Left forelimb (tissue), 1 donor: ENCODE measurements at regions not wholly inside any gene's neighbourhood (a gene's known extent, or its start where the extent isn't known, plus 50 kb on each side); places are given as distances from the start of the nearest gene placed in this dataset.
"Not testable (repeated sequence)": the region's sequence is repeated elsewhere in the genome, so short reads cannot be mapped to it uniquely, and the experiment has no call there.

Source experiments
- DNase-seq: peaks from one replicate; pipeline ENCODE4 v3.0.0-alpha.2; 2018; ENCODE audit warnings: low spot score

DNA sequence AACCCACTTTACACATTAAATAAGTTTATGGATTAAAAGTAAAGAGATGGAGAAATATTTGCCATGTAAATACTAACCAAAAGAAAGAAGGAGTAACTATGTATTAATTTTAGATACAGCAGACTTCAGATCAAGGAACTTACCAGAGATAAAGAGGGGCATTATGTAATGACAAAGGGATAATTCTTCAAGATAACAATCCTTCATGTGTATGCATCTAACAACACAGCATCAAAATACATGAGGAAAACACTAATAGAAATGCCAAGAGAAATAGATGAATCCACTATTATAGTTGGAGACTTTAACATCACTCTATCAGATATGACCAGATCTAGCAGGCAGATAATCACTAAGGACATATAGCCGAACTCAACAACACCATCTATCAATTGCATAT is 149.8 kb upstream of the ANKRD55 start:
- DNase-seq = no peak

GRCh38 chr5:56377573-56377972 is 144.4 kb upstream of the ANKRD55 start:
- DNase-seq = no peak

DNA sequence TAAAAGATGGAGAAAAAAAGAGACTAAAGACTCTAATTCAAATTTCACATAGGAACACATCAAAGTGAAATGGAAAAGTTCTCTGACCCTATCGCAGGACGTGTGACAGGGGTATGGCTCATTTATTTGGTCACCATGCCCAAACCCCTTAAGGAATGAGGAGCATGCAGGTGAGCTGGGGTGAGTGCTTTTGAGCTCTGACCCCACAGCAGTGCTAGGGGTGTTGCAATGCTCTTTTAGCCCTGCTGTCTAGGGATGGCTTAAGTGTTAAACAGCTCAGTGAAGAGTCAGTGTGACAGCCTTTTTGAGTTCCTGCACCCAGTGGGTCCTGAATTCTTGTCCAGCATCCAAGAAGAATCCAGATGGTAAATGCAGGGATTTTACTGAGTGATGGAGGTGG is 143.0 kb upstream of the ANKRD55 start:
- no peak for DNase-seq

- DNase-seq = no peak
These were observed 141.9 kb upstream of the ANKRD55 start for GRCh38 chr5:56375011-56375410.

- not testable (repeated sequence) for DNase-seq
These were observed 139.4 kb upstream of the ANKRD55 start for GRCh38 chr5:56372491-56372890.

DNA sequence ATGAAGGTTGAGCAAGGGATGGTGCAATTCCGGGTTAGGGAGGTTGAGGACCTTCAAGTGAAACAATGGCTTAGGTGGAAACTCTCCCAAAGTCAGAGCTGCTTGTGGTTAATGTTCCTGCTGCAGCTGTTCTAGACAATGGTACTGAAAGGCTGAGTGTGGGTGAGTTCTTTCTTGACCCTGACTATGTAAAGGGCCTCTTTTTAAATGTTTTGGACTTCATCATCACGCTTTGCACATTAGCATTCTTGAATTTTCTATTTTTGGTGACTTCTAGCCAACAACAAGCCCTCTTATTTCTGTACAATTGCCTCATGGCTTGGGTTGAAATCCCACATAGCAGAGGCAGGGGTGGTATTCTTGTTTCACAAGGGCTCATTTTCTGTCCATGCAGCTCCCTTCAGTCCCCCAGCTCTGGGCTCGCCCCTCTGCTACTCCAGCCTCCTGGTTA is 136.3 kb upstream of the ANKRD55 start:
- no peak for DNase-seq

- DNase-seq = no peak
These were observed 134.6 kb upstream of the ANKRD55 start for GRCh38 chr5:56367748-56368147.

- no peak for DNase-seq
These were observed 133.9 kb upstream of the ANKRD55 start for GRCh38 chr5:56366986-56367385.

DNA sequence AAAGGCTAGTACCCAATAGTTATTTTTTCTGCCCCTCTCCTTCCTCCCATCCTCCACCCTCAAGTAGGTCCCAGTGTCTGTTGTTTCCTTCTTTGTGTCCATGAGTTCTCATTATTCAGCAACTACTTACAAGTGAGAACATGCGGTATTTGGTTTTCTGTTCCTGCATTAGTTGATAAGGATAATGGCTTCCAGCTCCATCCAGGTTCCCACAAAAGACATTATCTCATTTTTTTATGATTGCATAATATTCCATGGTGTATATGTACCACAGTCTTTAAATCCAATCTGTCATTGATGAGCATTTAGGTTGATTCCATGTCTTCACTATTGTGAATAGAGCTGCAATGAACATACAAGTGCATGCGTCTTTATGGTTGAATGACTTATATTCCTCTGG is 128.3 kb upstream of the ANKRD55 start:
- no peak for DNase-seq

GRCh38 chr5:56360816-56361215 is 127.7 kb upstream of the ANKRD55 start:
- no peak for DNase-seq

DNA sequence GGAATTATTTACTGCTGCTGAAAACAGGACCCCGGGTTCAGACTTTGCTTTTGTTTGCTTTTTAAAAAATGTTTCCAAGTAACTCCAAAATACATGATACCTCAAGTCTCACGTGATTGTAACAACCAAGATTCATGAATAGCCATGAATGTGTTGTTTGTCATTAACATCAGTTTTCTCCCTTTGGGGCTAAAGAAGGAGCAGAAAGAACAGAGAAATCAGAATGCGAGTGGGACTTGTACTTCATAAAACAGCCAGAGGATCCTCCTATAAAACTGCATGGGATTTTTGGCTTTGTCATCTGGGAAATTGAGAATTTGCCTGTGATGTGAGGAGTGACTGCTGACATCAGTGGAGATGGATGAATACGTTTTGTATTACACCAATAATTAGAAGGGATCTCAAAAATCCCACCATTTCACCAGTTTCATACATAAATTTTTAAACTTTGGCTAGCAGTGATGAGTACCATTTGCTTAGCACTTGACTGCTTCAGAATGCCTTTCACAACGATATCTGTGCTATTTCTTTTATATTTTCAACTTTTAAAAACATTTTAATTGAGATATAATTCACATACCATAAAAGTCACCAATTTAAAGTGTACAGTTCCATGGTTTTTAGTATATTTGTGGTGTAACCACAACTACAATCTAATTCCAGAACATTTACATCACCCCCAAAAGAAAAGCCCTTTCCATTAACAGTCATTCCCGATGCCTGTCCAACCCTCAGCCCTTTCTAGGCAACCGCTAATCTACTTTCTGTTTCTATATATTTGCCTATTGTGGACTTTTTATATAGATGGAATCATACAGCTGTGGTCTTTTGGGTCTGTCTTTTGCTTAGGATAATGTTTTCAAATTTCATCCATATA is 126.9 kb upstream of the ANKRD55 start:
- DNase-seq = no peak

GRCh38 chr5:56358703-56359681 is 125.9 kb upstream of the ANKRD55 start:
- peak; percentile 76 for DNase-seq

GRCh38 chr5:56358046-56358445 is 124.9 kb upstream of the ANKRD55 start:
- no peak for DNase-seq

- no peak for DNase-seq
These were observed 124.3 kb upstream of the ANKRD55 start for GRCh38 chr5:56357426-56357825.

- no peak for DNase-seq
These were observed 123.7 kb upstream of the ANKRD55 start for GRCh38 chr5:56356836-56357160.

DNA sequence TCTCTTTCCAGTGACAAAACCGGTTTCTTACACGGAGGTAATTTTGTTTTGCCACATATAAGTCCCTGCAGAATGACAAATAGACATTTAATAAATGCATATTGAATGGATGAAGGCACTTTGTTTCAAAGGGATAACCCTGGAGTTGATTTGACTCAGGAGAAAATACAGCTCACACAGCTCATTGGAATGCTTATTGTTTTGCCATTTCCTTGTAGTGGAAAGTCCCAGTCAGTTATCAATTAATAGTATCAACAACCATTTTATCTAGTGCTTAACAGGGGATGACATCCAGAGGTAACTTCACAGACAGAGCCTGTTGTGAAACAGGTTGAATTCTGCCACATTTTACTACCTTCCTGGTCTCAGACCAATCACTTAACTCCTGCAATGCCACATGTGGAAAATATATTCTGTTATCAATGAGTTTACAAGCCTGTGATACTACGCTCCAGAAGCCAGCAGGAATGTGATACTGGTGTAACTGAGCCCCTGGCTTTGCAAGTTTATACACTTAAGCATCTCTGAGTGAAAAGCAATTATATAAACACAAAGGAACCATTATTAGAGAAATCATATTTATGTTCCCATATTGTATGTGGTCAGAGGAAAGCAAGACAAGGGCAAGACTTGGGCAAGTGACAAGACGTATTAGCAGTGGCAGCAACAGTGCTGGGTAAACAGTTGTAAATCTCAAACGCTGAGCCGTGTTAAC is 123.1 kb upstream of the ANKRD55 start:
- DNase-seq = no peak

- no peak for DNase-seq
These were observed 121.7 kb upstream of the ANKRD55 start for GRCh38 chr5:56354836-56355235.

GRCh38 chr5:56352808-56353590 is 119.9 kb upstream of the ANKRD55 start:
- DNase-seq = no peak

DNA sequence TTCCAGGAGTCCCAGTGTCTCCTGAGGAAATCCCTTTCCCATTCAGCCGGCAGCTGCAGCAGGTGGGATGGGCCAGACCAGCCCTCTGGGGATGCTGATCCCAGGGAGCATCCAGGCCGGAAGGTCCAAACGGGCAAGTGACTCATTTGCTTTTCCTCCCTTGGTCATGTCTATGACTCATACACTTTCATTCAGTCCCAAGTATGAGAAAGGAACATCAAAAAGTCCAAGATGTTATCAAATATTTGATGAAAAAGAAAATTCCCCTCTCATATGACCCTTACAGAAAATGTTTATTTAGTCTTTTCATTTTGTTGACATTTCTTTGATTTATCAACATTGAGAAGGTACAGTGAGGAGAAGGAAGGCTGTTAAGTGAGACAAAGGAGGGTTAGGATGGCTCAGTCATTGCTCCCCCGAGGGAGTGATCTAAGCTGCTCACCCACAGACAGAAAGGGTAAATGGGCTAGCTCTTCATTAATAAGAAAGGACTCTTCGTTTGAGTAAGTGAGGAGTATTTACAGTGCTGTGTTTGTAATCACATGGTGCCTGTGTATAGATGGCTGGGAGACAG is 117.6 kb upstream of the ANKRD55 start:
- no peak for DNase-seq

- no peak for DNase-seq
These were observed 117.0 kb upstream of the ANKRD55 start for GRCh38 chr5:56350011-56350596.

DNA sequence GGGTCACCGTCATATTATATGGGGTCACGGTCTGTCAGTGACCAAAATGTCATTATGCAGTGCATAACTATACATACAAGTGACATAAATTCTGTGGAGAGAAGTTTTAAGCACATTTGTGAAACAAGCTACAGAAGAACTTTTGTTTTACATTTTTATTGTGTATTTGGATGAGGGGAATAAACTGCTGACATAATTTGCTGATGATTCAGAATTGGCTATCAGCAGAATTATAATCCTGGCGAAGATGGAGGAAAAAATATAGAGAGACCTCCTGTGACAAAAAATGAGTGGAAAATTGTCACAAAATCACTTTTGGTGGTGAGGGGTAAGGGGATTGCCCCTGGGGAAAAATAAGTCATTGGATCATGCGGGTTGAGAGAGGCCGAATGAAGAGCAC is 116.3 kb upstream of the ANKRD55 start:
- DNase-seq = no peak
